ENCODE measurements at regions not wholly inside any gene's neighbourhood (a gene's known extent, or its start where the extent isn't known, plus 50 kb on each side); places are given as distances from the start of the nearest gene placed in this dataset.
"Not testable (repeated sequence)": the region's sequence is repeated elsewhere in the genome, so short reads cannot be mapped to it uniquely, and the experiment has no call there.

- DNase-seq (ENCODE audit: low read depth in 3 of 3, low spot score in 2 of 3): no peak
Measured at GRCh38 chr4:12507868-12508481, 976.2 kb downstream of the RAB28 start.

GRCh38 chr4:12500409-12500808, 983.7 kb downstream of the RAB28 start:
- DNase-seq (ENCODE audit: low read depth in 3 of 3, low spot score in 2 of 3): no peak

GRCh38 chr4:12499693-12500092, 984.4 kb downstream of the RAB28 start:
- DNase-seq (ENCODE audit: low read depth in 3 of 3, low spot score in 2 of 3): no peak

GRCh38 chr4:12495211-12495610, 988.9 kb downstream of the RAB28 start:
- no peak for DNase-seq (ENCODE audit: low read depth in 3 of 3, low spot score in 2 of 3)

- no peak for DNase-seq (ENCODE audit: low read depth in 3 of 3, low spot score in 2 of 3)
Measured at GRCh38 chr4:12492730-12493393, 991.3 kb downstream of the RAB28 start.

- DNase-seq (ENCODE audit: low read depth in 3 of 3, low spot score in 2 of 3): no peak
Measured at GRCh38 chr4:12488672-12489071, 995.5 kb downstream of the RAB28 start.

- no peak for DNase-seq (ENCODE audit: low read depth in 3 of 3, low spot score in 2 of 3)
Measured at GRCh38 chr4:12487000-12487399, 997.1 kb downstream of the RAB28 start.

GRCh38 chr4:12472087-12472486, 1012.1 kb downstream of the RAB28 start:
- DNase-seq (ENCODE audit: low read depth in 3 of 3, low spot score in 2 of 3): no peak

- DNase-seq (ENCODE audit: low read depth in 3 of 3, low spot score in 2 of 3): no peak
Measured at GRCh38 chr4:12471193-12471592, 1012.9 kb downstream of the RAB28 start.

- not testable (repeated sequence) for DNase-seq (ENCODE audit: low read depth in 3 of 3, low spot score in 2 of 3)
Measured at GRCh38 chr4:12461576-12461975, 1022.6 kb downstream of the RAB28 start.

- no peak for DNase-seq (ENCODE audit: low read depth in 3 of 3, low spot score in 2 of 3)
Measured at GRCh38 chr4:12459126-12459525, 1025.0 kb downstream of the RAB28 start.

GRCh38 chr4:12458621-12459020, 1025.5 kb downstream of the RAB28 start:
- DNase-seq (ENCODE audit: low read depth in 3 of 3, low spot score in 2 of 3): no peak

- DNase-seq (ENCODE audit: low read depth in 3 of 3, low spot score in 2 of 3): no peak
Measured at GRCh38 chr4:12452291-12452690, 1023.6 kb upstream of the HS3ST1 start.

GRCh38 chr4:12447451-12447850, 1018.8 kb upstream of the HS3ST1 start:
- DNase-seq (ENCODE audit: low read depth in 3 of 3, low spot score in 2 of 3): peak; percentile 15 to 30 (median 23)

- peak in 1 of 3 donors; percentile 7 for DNase-seq (ENCODE audit: low read depth in 3 of 3, low spot score in 2 of 3)
Measured at GRCh38 chr4:12446657-12447185, 1018.0 kb upstream of the HS3ST1 start.

GRCh38 chr4:12446256-12446655, 1017.6 kb upstream of the HS3ST1 start:
- DNase-seq (ENCODE audit: low read depth in 3 of 3, low spot score in 2 of 3): peak in 1 of 3 donors; percentile 5

GRCh38 chr4:12445711-12446235, 1017.1 kb upstream of the HS3ST1 start:
- no peak for DNase-seq (ENCODE audit: low read depth in 3 of 3, low spot score in 2 of 3)

- DNase-seq (ENCODE audit: low read depth in 3 of 3, low spot score in 2 of 3): no peak
Measured at GRCh38 chr4:12439633-12440305, 1011.1 kb upstream of the HS3ST1 start.

GRCh38 chr4:12431259-12431658, 1002.6 kb upstream of the HS3ST1 start:
- not testable (repeated sequence) for DNase-seq (ENCODE audit: low read depth in 3 of 3, low spot score in 2 of 3)

- no peak for DNase-seq (ENCODE audit: low read depth in 3 of 3, low spot score in 2 of 3)
Measured at GRCh38 chr4:12421364-12421763, 992.7 kb upstream of the HS3ST1 start.

GRCh38 chr4:12416755-12417154, 988.1 kb upstream of the HS3ST1 start:
- DNase-seq (ENCODE audit: low read depth in 3 of 3, low spot score in 2 of 3): no peak

Measured in right renal cortex interstitium (tissue), 3 donors.